ENCODE measurements at regions not wholly inside any gene's neighbourhood (a gene's known extent, or its start where the extent isn't known, plus 50 kb on each side); places are given as distances from the start of the nearest gene placed in this dataset.

- Histone ChIP-seq H3K4me1 (no peaks in the 10 kb centered on the region), H3K36me3 (no peaks in the 10 kb centered on the region), H3K27ac (no peak overlapping the region), H3K9me3 (no peaks in the 10 kb centered on the region), H3K27me3 (no peaks in the 10 kb centered on the region), H3K4me3 (peak overlapping the region in 2 of 4 donors; percentile 18 to 31)
- no peak for DNase-seq
- TF ChIP-seq CTCF (IDR thresholded peaks at IDR 0.05) (peak in 2 of 6 experiments; percentile 6 to 7), POLR2A (IDR thresholded peaks at IDR 0.05) (no peak)
These were observed 241.5 kb downstream of the KDM5D start for GRCh38 chrY:19503092-19503449.

DNA sequence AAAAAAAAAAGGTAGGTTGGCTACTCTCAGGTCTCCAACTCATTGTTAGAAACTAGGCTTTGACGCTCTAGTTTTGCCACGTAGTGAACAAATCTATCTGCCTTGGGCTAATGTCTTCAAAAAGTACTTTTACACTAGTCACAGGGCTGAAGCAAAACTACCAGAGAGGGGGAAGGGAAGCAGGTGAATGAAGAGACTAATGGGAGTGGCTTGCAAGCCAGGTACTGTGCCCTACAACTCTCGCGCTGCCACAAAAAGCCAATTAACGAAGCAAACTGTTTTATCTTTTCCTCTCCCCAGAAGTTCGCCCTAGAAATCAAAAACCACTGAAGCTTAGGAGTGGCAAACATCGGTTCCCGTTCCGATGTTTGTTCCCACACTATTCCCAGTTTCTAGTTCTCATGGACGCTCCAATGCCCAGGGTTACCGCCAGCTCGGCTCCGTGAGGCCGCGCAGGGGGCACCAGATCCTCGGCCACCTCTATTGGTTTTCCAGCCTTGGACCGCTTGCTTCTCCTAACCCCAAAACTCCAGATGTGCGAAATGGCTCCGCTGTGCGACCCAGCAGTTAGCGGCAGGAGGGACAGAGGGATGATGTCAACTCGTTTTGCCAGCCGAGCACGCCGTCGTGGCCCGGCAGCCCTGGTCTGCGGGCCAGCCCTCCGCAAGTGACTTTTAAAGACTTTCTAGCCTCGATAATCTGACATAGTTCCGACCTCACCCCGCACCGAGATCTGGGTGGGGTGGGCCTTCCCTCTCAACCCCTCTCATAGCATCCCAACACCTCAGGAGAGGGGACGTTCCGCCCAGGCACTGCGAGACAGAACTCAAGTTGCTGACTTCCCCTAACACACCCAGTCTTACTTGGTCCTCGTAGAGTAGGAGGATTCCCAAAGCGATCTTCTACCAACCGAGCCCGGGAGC, 242.1 kb downstream of the KDM5D start:
- DNase-seq: no peak
- H3K36me3 ChIP-seq: no peaks in the 10 kb centered on the region
- no peaks in the 10 kb centered on the region for H3K9me3 ChIP-seq
- H3K27me3 ChIP-seq: no peaks in the 10 kb centered on the region
- TF ChIP-seq CTCF (IDR thresholded peaks at IDR 0.05) (no peak), POLR2A (IDR thresholded peaks at IDR 0.05) (no peak)
- H3K4me3 ChIP-seq: peak overlapping the region in 2 of 4 donors; percentile 18 to 31
- H3K27ac ChIP-seq: no peak overlapping the region
- no peaks in the 10 kb centered on the region for H3K4me1 ChIP-seq

DNA sequence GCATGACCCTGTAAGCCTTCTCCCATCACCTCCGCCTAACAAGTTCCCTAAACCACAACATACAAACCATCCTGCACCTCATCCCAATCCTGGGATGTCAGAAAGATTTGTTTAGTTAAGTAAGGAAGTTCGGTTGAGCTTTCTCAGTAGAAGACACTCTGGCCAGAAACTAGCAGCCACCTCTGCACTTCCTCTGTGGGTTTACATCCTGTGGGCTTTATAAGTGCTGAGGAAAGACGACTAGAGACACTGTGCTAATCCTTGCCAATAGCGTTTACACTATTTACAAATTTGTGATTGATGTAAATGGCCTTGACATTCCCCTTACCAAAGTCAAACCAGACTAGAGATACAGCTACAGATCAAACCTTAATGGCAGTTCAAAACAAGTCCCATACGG, 246.0 kb downstream of the KDM5D start:
- Histone ChIP-seq H3K4me1 (no peaks in the 10 kb centered on the region), H3K27me3 (no peaks in the 10 kb centered on the region), H3K9me3 (no peaks in the 10 kb centered on the region), H3K27ac (no peak overlapping the region), H3K4me3 (no peak overlapping the region), H3K36me3 (no peaks in the 10 kb centered on the region)
- TF ChIP-seq POLR2A (IDR thresholded peaks at IDR 0.05) (no peak), CTCF (IDR thresholded peaks at IDR 0.05) (no peak)
- no peak for DNase-seq

GRCh38 chrY:19487494-19487893, 257.0 kb downstream of the KDM5D start:
- no peak for TF ChIP-seq POLR2A (IDR thresholded peaks at IDR 0.05)
- no peak for TF ChIP-seq CTCF (IDR thresholded peaks at IDR 0.05)
- Histone ChIP-seq H3K4me1 (no peaks in the 10 kb centered on the region), H3K36me3 (no peaks in the 10 kb centered on the region), H3K4me3 (no peak overlapping the region), H3K27ac (no peak overlapping the region), H3K9me3 (no peaks in the 10 kb centered on the region), H3K27me3 (no peaks in the 10 kb centered on the region)
- no peak for DNase-seq

DNA sequence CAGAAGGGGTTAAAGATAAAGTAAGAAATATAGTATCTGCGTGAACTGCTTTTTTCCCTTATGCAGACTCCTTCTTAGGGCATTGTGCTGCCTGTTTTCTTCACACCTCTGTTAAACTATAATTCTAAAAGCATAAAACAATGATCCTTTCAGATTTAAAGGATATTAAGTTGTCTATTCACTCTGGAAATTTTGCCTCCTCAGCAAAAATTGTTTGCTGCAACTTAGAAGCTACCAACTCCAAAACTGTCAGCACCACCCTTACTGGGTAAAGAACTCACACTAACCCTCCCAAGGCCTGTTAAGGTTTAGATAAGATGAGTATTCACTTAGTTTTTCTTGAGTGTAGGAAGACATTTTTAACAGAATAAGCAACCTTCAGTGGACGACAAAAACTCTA, 259.5 kb downstream of the KDM5D start:
- DNase-seq: no peak
- no peak overlapping the region for H3K4me3 ChIP-seq
- H3K4me1 ChIP-seq: no peaks in the 10 kb centered on the region
- no peaks in the 10 kb centered on the region for H3K36me3 ChIP-seq
- H3K27ac ChIP-seq: no peak overlapping the region
- H3K9me3 ChIP-seq: no peaks in the 10 kb centered on the region
- H3K27me3 ChIP-seq: no peaks in the 10 kb centered on the region
- TF ChIP-seq CTCF (IDR thresholded peaks at IDR 0.05) (no peak), POLR2A (IDR thresholded peaks at IDR 0.05) (no peak)
